ENCODE measurements at regions not wholly inside any gene's neighbourhood (a gene's known extent, or its start where the extent isn't known, plus 50 kb on each side); places are given as distances from the start of the nearest gene placed in this dataset.

- Histone ChIP-seq H3K9me3 (no peaks in the 10 kb centered on the region), H3K36me3 (ENCODE audit: control insufficient read depth, insufficient read depth, low read length) (no peaks in the 10 kb centered on the region), H3K4me3 (ENCODE audit: low read depth, low read length) (no peak overlapping the region), H3K4me1 (no peaks in the 10 kb centered on the region), H3K27me3 (replicated peaks; ENCODE audit: control insufficient read depth, insufficient read depth, low read length) (no peaks in the 10 kb centered on the region)
- no peak overlapping the region for H3K4me3 Mint-ChIP-seq (ENCODE audit: unreplicated experiment)
- no peaks in the 10 kb centered on the region for H3K4me1 Mint-ChIP-seq (ENCODE audit: low read depth, unreplicated experiment)
- POLR2A ChIA-PET, result no interaction called here
- no peaks in the 10 kb centered on the region for H3K9me3 Mint-ChIP-seq (ENCODE audit: unreplicated experiment)
- intact Hi-C loops (cut with micrococcal nuclease; ENCODE audit: unreplicated experiment), result no loop called here
- TF ChIP-seq, protein P1, sequence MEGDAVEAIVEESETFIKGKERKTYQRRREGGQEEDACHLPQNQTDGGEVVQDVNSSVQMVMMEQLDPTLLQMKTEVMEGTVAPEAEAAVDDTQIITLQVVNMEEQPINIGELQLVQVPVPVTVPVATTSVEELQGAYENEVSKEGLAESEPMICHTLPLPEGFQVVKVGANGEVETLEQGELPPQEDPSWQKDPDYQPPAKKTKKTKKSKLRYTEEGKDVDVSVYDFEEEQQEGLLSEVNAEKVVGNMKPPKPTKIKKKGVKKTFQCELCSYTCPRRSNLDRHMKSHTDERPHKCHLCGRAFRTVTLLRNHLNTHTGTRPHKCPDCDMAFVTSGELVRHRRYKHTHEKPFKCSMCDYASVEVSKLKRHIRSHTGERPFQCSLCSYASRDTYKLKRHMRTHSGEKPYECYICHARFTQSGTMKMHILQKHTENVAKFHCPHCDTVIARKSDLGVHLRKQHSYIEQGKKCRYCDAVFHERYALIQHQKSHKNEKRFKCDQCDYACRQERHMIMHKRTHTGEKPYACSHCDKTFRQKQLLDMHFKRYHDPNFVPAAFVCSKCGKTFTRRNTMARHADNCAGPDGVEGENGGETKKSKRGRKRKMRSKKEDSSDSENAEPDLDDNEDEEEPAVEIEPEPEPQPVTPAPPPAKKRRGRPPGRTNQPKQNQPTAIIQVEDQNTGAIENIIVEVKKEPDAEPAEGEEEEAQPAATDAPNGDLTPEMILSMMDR (IDR thresholded peaks at IDR 0.05; ENCODE audit: insufficient read depth in 1 of 2, low read depth in 1 of 2, low read length in 1 of 2, severe bottlenecking in 1 of 2, unreplicated experiment in 1 of 2), result no peak
- H3K36me3 Mint-ChIP-seq (ENCODE audit: insufficient read depth, unreplicated experiment), result no peaks in the 10 kb centered on the region
- CTCF ChIA-PET, result no interaction called here
- DNase-seq, result no peak
- no peak overlapping the region for H3K27ac Mint-ChIP-seq (ENCODE audit: unreplicated experiment)
- peaks cover 3% of the 10 kb centered on the region for H3K27me3 Mint-ChIP-seq (ENCODE audit: insufficient read depth, unreplicated experiment)
- BruUV-seq (replicated peaks), result no TSS peak
These were observed 76.9 kb upstream of the CDH20 start for GRCh38 chr18:61256291-61256690.

- Mint-ChIP-seq H3K9me3 (ENCODE audit: unreplicated experiment) (no peaks in the 10 kb centered on the region), H3K27me3 (ENCODE audit: insufficient read depth, unreplicated experiment) (no peaks in the 10 kb centered on the region), H3K4me1 (ENCODE audit: low read depth, unreplicated experiment) (no peaks in the 10 kb centered on the region), H3K36me3 (ENCODE audit: insufficient read depth, unreplicated experiment) (no peaks in the 10 kb centered on the region), H3K27ac (ENCODE audit: unreplicated experiment) (no peak overlapping the region), H3K4me3 (ENCODE audit: unreplicated experiment) (no peak overlapping the region)
- no peak for DNase-seq
- no peak overlapping the region for H3K4me3 ChIP-seq (ENCODE audit: low read depth, low read length)
- H3K4me1 ChIP-seq, result no peaks in the 10 kb centered on the region
- H3K27me3 ChIP-seq (replicated peaks; ENCODE audit: control insufficient read depth, insufficient read depth, low read length), result no peaks in the 10 kb centered on the region
- TF ChIP-seq, protein P1 (IDR thresholded peaks at IDR 0.05; ENCODE audit: insufficient read depth in 1 of 2, low read depth in 1 of 2, low read length in 1 of 2, severe bottlenecking in 1 of 2, unreplicated experiment in 1 of 2), result no peak
- ChIA-PET CTCF (no interaction called here), POLR2A (no interaction called here)
- intact Hi-C loops (cut with micrococcal nuclease; ENCODE audit: unreplicated experiment), result no loop called here
- H3K36me3 ChIP-seq (ENCODE audit: control insufficient read depth, insufficient read depth, low read length), result no peaks in the 10 kb centered on the region
- no TSS peak for BruUV-seq (replicated peaks)
- no peaks in the 10 kb centered on the region for H3K9me3 ChIP-seq
These were observed 71.4 kb upstream of the CDH20 start for GRCh38 chr18:61261870-61262269.

DNA sequence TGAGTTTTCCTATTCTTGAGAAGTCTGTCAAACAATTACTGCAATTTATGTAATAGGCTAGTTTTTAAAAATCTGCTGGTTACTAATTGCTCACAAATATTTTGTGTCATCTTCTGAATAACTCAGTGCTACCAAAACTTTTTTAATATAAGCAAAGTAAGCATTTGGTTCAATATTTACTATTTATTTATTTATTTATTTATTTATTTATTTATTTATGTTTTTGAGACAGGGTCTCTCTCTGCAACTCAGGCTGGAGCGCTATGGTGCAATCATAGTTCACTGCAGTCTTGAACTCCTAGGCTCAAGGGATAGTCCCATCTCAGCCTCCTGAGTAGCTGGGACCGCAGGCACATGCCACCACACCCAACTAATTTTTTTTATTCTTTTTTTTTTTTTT, 60.4 kb upstream of the CDH20 start:
- Histone ChIP-seq H3K27me3 (replicated peaks; ENCODE audit: control insufficient read depth, insufficient read depth, low read length) (no peaks in the 10 kb centered on the region), H3K36me3 (ENCODE audit: control insufficient read depth, insufficient read depth, low read length) (no peaks in the 10 kb centered on the region), H3K9me3 (no peaks in the 10 kb centered on the region), H3K4me1 (no peaks in the 10 kb centered on the region), H3K4me3 (ENCODE audit: low read depth, low read length) (no peak overlapping the region)
- Mint-ChIP-seq H3K27me3 (ENCODE audit: insufficient read depth, unreplicated experiment) (no peaks in the 10 kb centered on the region), H3K4me1 (ENCODE audit: low read depth, unreplicated experiment) (no peaks in the 10 kb centered on the region), H3K36me3 (ENCODE audit: insufficient read depth, unreplicated experiment) (no peaks in the 10 kb centered on the region), H3K4me3 (ENCODE audit: unreplicated experiment) (no peak overlapping the region), H3K27ac (ENCODE audit: unreplicated experiment) (no peak overlapping the region), H3K9me3 (ENCODE audit: unreplicated experiment) (no peaks in the 10 kb centered on the region)
- ChIA-PET CTCF (no interaction called here), POLR2A (no interaction called here)
- BruUV-seq (replicated peaks), result no TSS peak
- TF ChIP-seq, protein P1 (IDR thresholded peaks at IDR 0.05; ENCODE audit: insufficient read depth in 1 of 2, low read depth in 1 of 2, low read length in 1 of 2, severe bottlenecking in 1 of 2, unreplicated experiment in 1 of 2), result no peak
- intact Hi-C loops (cut with micrococcal nuclease; ENCODE audit: unreplicated experiment), result no loop called here
- DNase-seq, result no peak

Measured in Caco-2 (cell line).